ENCODE measurements at regions not wholly inside any gene's neighbourhood (a gene's known extent, or its start where the extent isn't known, plus 50 kb on each side); places are given as distances from the start of the nearest gene placed in this dataset.

DNA sequence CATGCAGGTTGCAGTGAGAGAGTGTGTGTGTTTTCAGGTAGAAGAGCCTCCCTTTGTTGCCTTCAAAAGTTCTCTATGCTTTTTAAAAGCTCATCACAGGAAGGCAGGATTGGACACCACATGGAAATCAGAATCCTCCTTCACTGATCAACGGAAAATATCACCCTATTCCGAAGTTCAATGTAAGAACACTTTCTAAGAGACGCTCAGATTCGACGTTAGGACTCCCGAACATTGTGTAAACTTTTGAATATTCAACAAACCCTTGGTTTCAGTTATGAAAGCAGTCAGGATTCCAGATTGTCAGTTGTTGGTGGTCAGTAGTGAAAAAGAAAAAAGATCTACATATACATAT is 561.4 kb upstream of the ID2 start:
- no peak overlapping the region for H3K4me3 ChIP-seq
- DNase-seq (ENCODE audit: low spot score) (no peak), ATAC-seq (ENCODE audit: insufficient number of reproducible peaks, low FRiP score, low read depth) (no peak)
- no peak overlapping the region for H3K27ac ChIP-seq
- no peaks in the 10 kb centered on the region for H3K27me3 ChIP-seq (replicated peaks; ENCODE audit: insufficient read depth)
- no peaks in the 10 kb centered on the region for H3K36me3 ChIP-seq
- no peaks in the 10 kb centered on the region for H3K9me3 ChIP-seq
- TF ChIP-seq, protein P1, sequence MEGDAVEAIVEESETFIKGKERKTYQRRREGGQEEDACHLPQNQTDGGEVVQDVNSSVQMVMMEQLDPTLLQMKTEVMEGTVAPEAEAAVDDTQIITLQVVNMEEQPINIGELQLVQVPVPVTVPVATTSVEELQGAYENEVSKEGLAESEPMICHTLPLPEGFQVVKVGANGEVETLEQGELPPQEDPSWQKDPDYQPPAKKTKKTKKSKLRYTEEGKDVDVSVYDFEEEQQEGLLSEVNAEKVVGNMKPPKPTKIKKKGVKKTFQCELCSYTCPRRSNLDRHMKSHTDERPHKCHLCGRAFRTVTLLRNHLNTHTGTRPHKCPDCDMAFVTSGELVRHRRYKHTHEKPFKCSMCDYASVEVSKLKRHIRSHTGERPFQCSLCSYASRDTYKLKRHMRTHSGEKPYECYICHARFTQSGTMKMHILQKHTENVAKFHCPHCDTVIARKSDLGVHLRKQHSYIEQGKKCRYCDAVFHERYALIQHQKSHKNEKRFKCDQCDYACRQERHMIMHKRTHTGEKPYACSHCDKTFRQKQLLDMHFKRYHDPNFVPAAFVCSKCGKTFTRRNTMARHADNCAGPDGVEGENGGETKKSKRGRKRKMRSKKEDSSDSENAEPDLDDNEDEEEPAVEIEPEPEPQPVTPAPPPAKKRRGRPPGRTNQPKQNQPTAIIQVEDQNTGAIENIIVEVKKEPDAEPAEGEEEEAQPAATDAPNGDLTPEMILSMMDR (IDR thresholded peaks at IDR 0.05): no peak
- peaks cover 7 to 16% of the 10 kb centered on the region in 2 donors for H3K4me1 ChIP-seq (ENCODE audit: control insufficient read depth in 1 of 2, low read depth in 2 of 2)

- Histone ChIP-seq H3K4me1 (ENCODE audit: control insufficient read depth in 1 of 2, low read depth in 2 of 2) (peaks cover 7 to 16% of the 10 kb centered on the region in 2 donors), H3K36me3 (no peaks in the 10 kb centered on the region), H3K27me3 (replicated peaks; ENCODE audit: insufficient read depth) (no peaks in the 10 kb centered on the region), H3K27ac (no peak overlapping the region), H3K4me3 (no peak overlapping the region), H3K9me3 (no peaks in the 10 kb centered on the region)
- DNase-seq (ENCODE audit: low spot score): no peak
- ATAC-seq (ENCODE audit: insufficient number of reproducible peaks, low FRiP score, low read depth): no peak
- TF ChIP-seq, protein P1 (IDR thresholded peaks at IDR 0.05): no peak
Measured at GRCh38 chr2:8121022-8121825, 560.6 kb upstream of the ID2 start.

- no peak overlapping the region for H3K4me3 ChIP-seq
- no peaks in the 10 kb centered on the region for H3K27me3 ChIP-seq (replicated peaks; ENCODE audit: insufficient read depth)
- ATAC-seq (ENCODE audit: insufficient number of reproducible peaks, low FRiP score, low read depth) (no peak), DNase-seq (ENCODE audit: low spot score) (no peak)
- H3K4me1 ChIP-seq (ENCODE audit: control insufficient read depth in 1 of 2, low read depth in 2 of 2): peaks cover 7 to 16% of the 10 kb centered on the region in 2 donors
- no peak overlapping the region for H3K27ac ChIP-seq
- no peaks in the 10 kb centered on the region for H3K36me3 ChIP-seq
- TF ChIP-seq, protein P1 (IDR thresholded peaks at IDR 0.05): no peak
- H3K9me3 ChIP-seq: no peaks in the 10 kb centered on the region
Measured at GRCh38 chr2:8121826-8122513, 559.9 kb upstream of the ID2 start.

GRCh38 chr2:8122520-8122919 is 559.3 kb upstream of the ID2 start:
- Histone ChIP-seq H3K4me3 (no peak overlapping the region), H3K27me3 (replicated peaks; ENCODE audit: insufficient read depth) (no peaks in the 10 kb centered on the region), H3K4me1 (ENCODE audit: control insufficient read depth in 1 of 2, low read depth in 2 of 2) (peaks cover 7 to 16% of the 10 kb centered on the region in 2 donors), H3K9me3 (no peaks in the 10 kb centered on the region), H3K27ac (no peak overlapping the region), H3K36me3 (no peaks in the 10 kb centered on the region)
- no peak for ATAC-seq (ENCODE audit: insufficient number of reproducible peaks, low FRiP score, low read depth)
- DNase-seq (ENCODE audit: low spot score): no peak
- TF ChIP-seq, protein P1 (IDR thresholded peaks at IDR 0.05): no peak

GRCh38 chr2:8123464-8123863 is 558.4 kb upstream of the ID2 start:
- H3K36me3 ChIP-seq: no peaks in the 10 kb centered on the region
- ATAC-seq (ENCODE audit: insufficient number of reproducible peaks, low FRiP score, low read depth): no peak

More at GRCh38 chr2:8123464-8123863, 558.4 kb upstream of the ID2 start:
- H3K4me3 ChIP-seq: no peak overlapping the region
- no peaks in the 10 kb centered on the region for H3K9me3 ChIP-seq
- H3K4me1 ChIP-seq (ENCODE audit: control insufficient read depth in 1 of 2, low read depth in 2 of 2): peaks cover 7 to 16% of the 10 kb centered on the region in 2 donors
- TF ChIP-seq, protein P1 (IDR thresholded peaks at IDR 0.05): no peak
- DNase-seq (ENCODE audit: low spot score): no peak
- no peak overlapping the region for H3K27ac ChIP-seq
- no peaks in the 10 kb centered on the region for H3K27me3 ChIP-seq (replicated peaks; ENCODE audit: insufficient read depth)

Measured in thoracic aorta (tissue), 2 donors.